DMS153 treated with DMSO at 0.1 percent for 48 hours (cell line): ENCODE measurements at regions not wholly inside any gene's neighbourhood (a gene's known extent, or its start where the extent isn't known, plus 50 kb on each side); places are given as distances from the start of the nearest gene placed in this dataset.
"Not testable (repeated sequence)": the region's sequence is repeated elsewhere in the genome, so short reads cannot be mapped to it uniquely, and the experiment has no call there.

Experiments used
- DNase-seq: peaks from one replicate; lab custom pipeline; 2025; ENCODE audit not compliant: unreplicated experiment; lab: John Stamatoyannopoulos, UW

GRCh38 chr4:1572964-1573720 lies 111.0 kb downstream of the FAM53A start:
- no peak for DNase-seq

- DNase-seq = no peak
Observed at GRCh38 chr4:1572521-1572920, 111.6 kb downstream of the FAM53A start.

GRCh38 chr4:1572010-1572385 lies 112.1 kb downstream of the FAM53A start:
- no peak for DNase-seq

GRCh38 chr4:1571165-1572009 lies 112.7 kb downstream of the FAM53A start:
- no peak for DNase-seq

GRCh38 chr4:1570291-1571164 lies 113.6 kb downstream of the FAM53A start:
- DNase-seq = no peak

- no peak for DNase-seq
Observed at GRCh38 chr4:1569461-1570151, 114.5 kb downstream of the FAM53A start.

- no peak for DNase-seq
Observed at GRCh38 chr4:1568855-1569460, 115.2 kb downstream of the FAM53A start.

GRCh38 chr4:1567808-1568581 lies 116.1 kb downstream of the FAM53A start:
- no peak for DNase-seq

GRCh38 chr4:1567519-1567807 lies 116.7 kb downstream of the FAM53A start:
- DNase-seq = no peak

GRCh38 chr4:1566838-1567518 lies 117.1 kb downstream of the FAM53A start:
- DNase-seq = no peak

GRCh38 chr4:1566301-1566837 lies 117.7 kb downstream of the FAM53A start:
- DNase-seq = not testable (repeated sequence)

- no peak for DNase-seq
Observed at GRCh38 chr4:1565598-1566295, 118.4 kb downstream of the FAM53A start.

- DNase-seq = no peak
Observed at GRCh38 chr4:1564535-1565375, 119.4 kb downstream of the FAM53A start.

GRCh38 chr4:1563768-1564485 lies 120.2 kb downstream of the FAM53A start:
- DNase-seq = no peak

GRCh38 chr4:1563241-1563640 lies 120.9 kb downstream of the FAM53A start:
- DNase-seq = no peak

GRCh38 chr4:1562771-1563170 lies 121.3 kb downstream of the FAM53A start:
- DNase-seq = no peak

GRCh38 chr4:1562371-1562770 lies 121.7 kb downstream of the FAM53A start:
- no peak for DNase-seq
